ENCODE measurements at regions not wholly inside any gene's neighbourhood (a gene's known extent, or its start where the extent isn't known, plus 50 kb on each side); places are given as distances from the start of the nearest gene placed in this dataset.

DNA sequence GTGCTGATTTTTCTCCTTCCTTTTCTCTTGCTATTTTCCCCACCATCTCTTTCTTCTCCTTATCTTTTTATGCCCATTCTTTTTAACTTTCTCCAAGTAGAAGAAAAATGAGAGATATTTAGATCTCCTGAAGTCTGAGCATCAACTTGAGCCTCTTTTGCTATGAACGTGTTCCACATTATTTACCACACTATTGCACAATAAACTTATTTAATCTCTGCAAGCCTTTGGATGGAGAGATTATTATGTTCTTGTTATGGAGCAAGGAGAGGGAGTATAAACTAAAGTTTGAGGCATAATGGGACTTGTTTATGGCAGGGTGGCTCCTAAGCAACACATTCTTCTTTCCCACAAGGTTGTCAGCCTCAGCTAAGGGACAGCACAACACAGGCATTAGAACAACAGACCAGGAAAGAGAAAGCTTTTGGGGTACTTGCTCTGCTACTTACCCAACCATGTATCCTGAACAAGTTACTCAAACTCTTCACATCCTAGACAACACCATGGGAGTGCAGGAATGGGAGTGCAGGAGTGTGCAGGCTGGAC, 365.5 kb upstream of the BOD1L1 start:
- no peaks in the 10 kb centered on the region for H3K27me3 Mint-ChIP-seq (ENCODE audit: low read depth)
- H2BK5ac ChIP-seq (ENCODE audit: insufficient read length, low read length) = no peak overlapping the region
- no peaks in the 10 kb centered on the region for H3K9me3 ChIP-seq (ENCODE audit: control insufficient read depth, low read depth, low read length)
- no CpG with 5 or more reads among the region's 1 CpG for WGBS (ENCODE audit: extremely low coverage, insufficient read length, low lambda C conversion rate)
- no peak overlapping the region for H3K56ac ChIP-seq (ENCODE audit: insufficient read length, low read depth, low read length)
- no peak overlapping the region for H2BK12ac ChIP-seq (ENCODE audit: insufficient read length, low read depth, low read length)
- H3K27ac ChIP-seq (ENCODE audit: insufficient read length, low read depth, low read length) = no peak overlapping the region
- no peak overlapping the region for H4K5ac ChIP-seq (ENCODE audit: insufficient read length, low read depth, low read length)
- no peak overlapping the region for H2AK5ac ChIP-seq (ENCODE audit: insufficient read length, low read length)
- no peak overlapping the region for H2BK15ac ChIP-seq (ENCODE audit: low read depth, low read length)
- H3K4me1 Mint-ChIP-seq = peaks cover 2 to 7% of the 10 kb centered on the region in 2 experiments; a peak in 3 of 4 replicates
- no peak overlapping the region for H3K4me3 Mint-ChIP-seq
- H3K79me1 ChIP-seq (ENCODE audit: insufficient read depth, low read depth, low read length, poor library complexity, severe bottlenecking) = no peaks in the 10 kb centered on the region
- no peak overlapping the region for H4K8ac ChIP-seq (replicated peaks; ENCODE audit: insufficient read length, low read depth, low read length)
- no peaks in the 10 kb centered on the region for H3K27me3 ChIP-seq (ENCODE audit: insufficient read depth, low read length)
- no peak overlapping the region for H3K4me2 ChIP-seq (ENCODE audit: insufficient read depth, insufficient read length, low read length)
- no peak overlapping the region for H3K18ac ChIP-seq (ENCODE audit: insufficient read length, low read depth, low read length)
- no peak overlapping the region for H2AFZ ChIP-seq (ENCODE audit: low read length)
- no peaks in the 10 kb centered on the region for H3K4me1 ChIP-seq (ENCODE audit: insufficient read depth, low read length)
- no peak overlapping the region for H3T11ph ChIP-seq (ENCODE audit: low read length)
- H2BK120ac ChIP-seq (ENCODE audit: low read depth, low read length, poor library complexity, severe bottlenecking) = no peak overlapping the region
- TF ChIP-seq, protein P1, sequence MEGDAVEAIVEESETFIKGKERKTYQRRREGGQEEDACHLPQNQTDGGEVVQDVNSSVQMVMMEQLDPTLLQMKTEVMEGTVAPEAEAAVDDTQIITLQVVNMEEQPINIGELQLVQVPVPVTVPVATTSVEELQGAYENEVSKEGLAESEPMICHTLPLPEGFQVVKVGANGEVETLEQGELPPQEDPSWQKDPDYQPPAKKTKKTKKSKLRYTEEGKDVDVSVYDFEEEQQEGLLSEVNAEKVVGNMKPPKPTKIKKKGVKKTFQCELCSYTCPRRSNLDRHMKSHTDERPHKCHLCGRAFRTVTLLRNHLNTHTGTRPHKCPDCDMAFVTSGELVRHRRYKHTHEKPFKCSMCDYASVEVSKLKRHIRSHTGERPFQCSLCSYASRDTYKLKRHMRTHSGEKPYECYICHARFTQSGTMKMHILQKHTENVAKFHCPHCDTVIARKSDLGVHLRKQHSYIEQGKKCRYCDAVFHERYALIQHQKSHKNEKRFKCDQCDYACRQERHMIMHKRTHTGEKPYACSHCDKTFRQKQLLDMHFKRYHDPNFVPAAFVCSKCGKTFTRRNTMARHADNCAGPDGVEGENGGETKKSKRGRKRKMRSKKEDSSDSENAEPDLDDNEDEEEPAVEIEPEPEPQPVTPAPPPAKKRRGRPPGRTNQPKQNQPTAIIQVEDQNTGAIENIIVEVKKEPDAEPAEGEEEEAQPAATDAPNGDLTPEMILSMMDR (conservative IDR thresholded peaks at IDR 0.05) = no peak
- no peak overlapping the region for H2BK20ac ChIP-seq (ENCODE audit: low read depth, low read length, poor library complexity, severe bottlenecking)
- no peak for DNase-seq
- H3K79me2 ChIP-seq (ENCODE audit: insufficient read depth, low read length) = no peaks in the 10 kb centered on the region
- no peaks in the 10 kb centered on the region for H3K23me2 ChIP-seq (ENCODE audit: insufficient read length, low read depth, low read length, poor library complexity, severe bottlenecking)
- H3K36me3 Mint-ChIP-seq (ENCODE audit: insufficient read depth in 1 of 3, low read depth in 3 of 3) = no peaks in the 10 kb centered on the region
- H3K4ac ChIP-seq (ENCODE audit: low read depth, low read length) = no peak overlapping the region
- no peak overlapping the region for H3K9ac ChIP-seq (ENCODE audit: extremely low read depth, insufficient read length, low read length)
- H4K20me1 ChIP-seq (ENCODE audit: control insufficient read depth, insufficient read depth, insufficient read length) = no peaks in the 10 kb centered on the region
- peaks cover 0 to 2% of the 10 kb centered on the region in 2 experiments; a peak in 1 of 5 replicates for H3K9me3 Mint-ChIP-seq
- H3K27ac Mint-ChIP-seq = no peak overlapping the region
- no peak overlapping the region for H3K23ac ChIP-seq (ENCODE audit: insufficient read length, low read depth, low read length)
- H4K91ac ChIP-seq (ENCODE audit: insufficient read length, low read depth, low read length) = no peak overlapping the region
- H3K14ac ChIP-seq (ENCODE audit: insufficient read depth, low read length) = peak overlapping the region; percentile 20; the same call in 1 of the 2 replicates

All from H9 (cell line).